Fibroblast of skin of back (primary cell): ENCODE measurements at regions not wholly inside any gene's neighbourhood (a gene's known extent, or its start where the extent isn't known, plus 50 kb on each side); places are given as distances from the start of the nearest gene placed in this dataset.

Experiments used
- DNase-seq: peaks from one replicate; pipeline ENCODE4 v3.0.0-alpha.2; 2013

DNA sequence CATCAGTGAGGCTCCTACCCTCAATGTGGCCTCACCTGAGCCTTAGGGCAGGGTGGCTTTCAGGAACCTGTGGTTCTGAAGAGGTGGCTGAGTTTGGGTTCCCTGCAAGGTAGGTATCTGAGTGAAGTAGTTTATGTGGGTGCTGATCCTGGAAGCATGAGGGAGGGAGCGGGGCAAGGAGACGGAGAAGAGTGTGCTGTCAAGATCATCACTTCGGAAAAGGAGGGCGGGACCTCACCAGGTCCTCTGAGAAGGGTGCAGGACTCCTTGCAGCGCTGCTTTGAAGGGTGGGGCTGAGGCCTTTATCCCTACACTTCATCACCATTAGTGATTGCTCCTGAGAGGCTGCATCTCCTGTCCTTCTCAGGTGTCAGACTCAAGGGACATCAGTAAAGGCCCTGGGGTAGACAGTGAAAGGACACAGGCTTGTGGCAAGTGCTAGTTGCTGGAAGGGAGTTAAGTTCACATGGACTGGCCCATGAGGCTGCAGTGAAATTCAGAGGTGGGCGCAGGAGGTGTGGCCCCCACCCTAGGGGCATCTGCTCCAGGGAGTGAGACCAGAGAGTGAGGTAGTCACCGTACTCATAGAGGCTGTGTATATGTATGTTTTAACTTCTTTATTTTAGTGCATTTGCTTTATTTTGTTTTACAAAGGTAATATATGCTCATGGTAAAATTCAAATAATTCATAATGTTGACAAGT lies 57.3 kb upstream of the GALNT2 start:
- DNase-seq: no peak

DNA sequence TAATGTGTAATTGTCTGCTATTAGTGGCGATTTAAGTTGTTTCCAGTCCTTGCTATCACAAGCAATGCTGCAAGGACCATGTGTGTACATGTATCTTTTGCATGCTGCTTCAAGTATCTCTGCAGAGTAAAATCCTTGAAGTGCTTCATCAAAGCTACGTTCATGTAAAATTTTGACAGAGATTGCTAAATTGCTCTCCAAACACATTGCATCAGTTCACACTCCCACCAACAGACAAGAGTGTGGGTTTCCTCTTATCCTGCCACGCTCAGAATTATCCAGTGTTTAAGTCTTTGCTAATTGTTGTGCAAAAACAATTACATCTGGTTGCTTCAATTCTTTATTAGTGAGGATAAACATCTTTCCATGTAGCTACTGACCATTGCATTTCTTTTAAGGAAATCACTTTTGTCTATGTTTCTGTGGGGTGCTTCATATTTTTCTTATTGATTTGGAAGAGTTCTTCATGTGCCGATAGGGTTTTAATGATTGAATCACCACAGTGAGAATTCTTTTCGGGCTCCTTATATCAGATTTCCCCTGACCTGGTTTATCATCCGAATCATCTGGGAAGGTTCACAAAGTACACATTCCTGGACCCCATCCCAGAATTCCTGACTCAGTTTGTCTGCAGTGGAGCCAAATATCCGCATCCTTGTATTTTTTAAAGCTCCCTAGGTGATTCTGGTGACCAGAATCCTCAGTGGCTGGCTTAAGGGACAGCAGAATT lies 56.3 kb upstream of the GALNT2 start:
- DNase-seq: no peak

DNA sequence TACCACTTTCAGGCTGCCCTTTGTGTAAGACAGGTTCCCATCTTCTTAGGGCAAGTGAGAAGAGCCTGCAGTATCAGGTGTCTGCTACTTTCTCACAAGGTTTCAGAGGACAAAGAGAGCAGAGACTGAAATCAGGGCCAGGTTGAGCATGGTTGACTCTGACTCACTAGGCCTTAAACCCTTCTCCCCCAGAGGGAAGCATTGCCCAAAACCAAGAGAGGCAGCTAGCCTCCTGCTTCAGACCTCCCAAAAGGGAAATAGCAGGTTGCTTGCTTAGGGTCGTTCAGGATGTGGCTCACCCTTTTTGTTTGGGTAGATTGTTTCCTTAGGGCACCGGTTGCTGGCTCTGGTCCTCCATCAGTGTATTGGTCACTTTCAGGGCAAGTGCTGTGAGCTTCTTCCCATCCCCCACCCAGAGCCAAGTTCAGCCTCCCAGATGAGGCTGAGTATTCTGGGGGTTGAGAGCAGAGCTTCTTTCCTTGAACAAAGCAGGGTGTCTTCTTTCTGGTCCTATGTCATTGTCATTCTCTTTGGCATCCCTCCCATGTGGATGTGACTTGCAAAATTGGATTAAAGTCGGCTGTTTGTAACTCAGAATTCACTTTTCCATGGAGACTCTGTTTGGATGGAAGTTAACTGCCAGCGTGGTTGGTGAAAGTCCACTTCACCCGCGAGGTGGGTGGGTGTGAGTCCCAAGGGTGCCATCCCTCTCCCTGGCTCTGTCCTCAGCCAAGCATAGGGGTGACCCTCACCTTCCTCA lies 55.5 kb upstream of the GALNT2 start:
- DNase-seq: no peak

DNA sequence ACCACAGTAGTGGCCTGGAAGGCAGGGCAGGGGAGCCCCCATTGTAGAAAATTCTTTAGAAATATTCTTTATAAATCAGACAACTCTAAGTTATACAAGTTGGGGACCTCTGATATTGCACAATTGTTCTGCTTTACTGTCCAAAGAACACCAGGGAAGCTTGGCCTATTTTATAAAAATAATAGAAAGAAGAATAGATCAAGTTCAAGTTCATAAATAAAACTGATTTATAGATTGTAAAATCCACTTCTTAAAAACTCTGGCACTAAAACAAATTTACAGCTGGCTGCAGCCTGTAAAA lies 55.0 kb upstream of the GALNT2 start:
- DNase-seq: no peak

DNA sequence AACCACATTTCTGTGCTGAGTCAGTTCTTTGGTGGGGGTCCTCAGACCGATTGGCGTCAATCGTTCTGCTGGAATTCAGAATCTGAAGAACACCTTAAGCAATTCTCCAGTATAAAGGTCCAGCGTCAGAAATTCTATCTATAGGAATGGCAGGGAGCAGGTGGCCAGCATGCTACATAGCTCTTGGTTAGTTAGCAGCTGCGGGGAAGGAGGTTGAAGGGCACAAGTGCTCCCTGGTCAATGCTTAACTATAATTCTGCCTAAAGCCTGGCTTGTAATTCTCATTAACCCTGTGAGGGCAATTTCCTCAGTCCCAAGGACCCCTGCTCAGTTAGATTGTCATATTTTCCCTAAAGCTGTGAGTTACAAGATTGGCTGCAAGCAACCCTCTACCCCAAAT lies 54.3 kb upstream of the GALNT2 start:
- no peak for DNase-seq

DNA sequence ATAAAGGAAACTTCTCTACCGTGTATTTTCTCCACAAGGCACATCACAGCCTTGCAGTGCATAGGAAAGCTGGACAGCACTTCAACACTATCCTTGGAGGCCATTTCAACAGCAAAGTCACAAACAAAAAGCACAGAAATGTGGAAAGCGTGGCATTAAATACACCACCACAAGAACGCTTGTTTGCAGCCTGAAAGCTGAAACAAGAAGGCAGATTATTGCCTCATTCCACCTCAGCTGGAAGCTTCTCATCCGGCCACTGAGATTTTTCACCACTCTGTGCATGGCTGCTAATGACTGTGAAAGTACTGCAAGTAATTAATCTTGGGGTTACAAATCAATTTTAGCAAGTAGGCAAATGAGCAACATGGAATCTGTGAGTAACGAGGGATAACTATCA lies 50.9 kb upstream of the GALNT2 start:
- DNase-seq: no peak
